GM12878 (cell line): ENCODE measurements at regions not wholly inside any gene's neighbourhood (a gene's known extent, or its start where the extent isn't known, plus 50 kb on each side); places are given as distances from the start of the nearest gene placed in this dataset.
A peak's percentile ranks its signal among the peaks of the same experiment; 100 is the strongest.

Source experiments
- ATAC-seq: fragments of 200-7000 bp; cut with Tn5 transposase; 3 replicates; pipeline ENCODE4 v1.9.1; 2020; ENCODE audit warnings: mild to moderate bottlenecking, moderate library complexity
- BruUV-seq: library from RNA; stranded (reverse); fragments of 400-500 nt; replicated peaks from 2 replicates; lab custom pipeline; 2021; lab: Mats Ljungman, UMichigan
- CTCF ChIA-PET: fragments of 300-600 bp; sonication (Branson Sonifier 250); formaldehyde crosslinking; extraction: SDS; loops from one replicate; lab custom pipeline; 2021; ENCODE audit warnings: inconsistent platforms; lab: Yijun Ruan, JAX
- POLR2A ChIA-PET: fragments of 350-600 bp; formaldehyde crosslinking; extraction: SDS; loops from one replicate; lab custom pipeline; 2021; ENCODE audit warnings: inconsistent platforms; lab: Charles Lee
- RAD21 ChIA-PET: fragments of 300-600 bp; sonication (Branson Sonifier 250); formaldehyde crosslinking; loops from one replicate; lab custom pipeline; 2023; ENCODE audit warnings: antibody characterized with exemption; ENCODE audit not compliant: unreplicated experiment; lab: Charles Lee
- SMC1A ChIA-PET: fragments of 300-600 bp; sonication (Branson Sonifier 250); formaldehyde crosslinking; loops from one replicate; lab custom pipeline; 2023; ENCODE audit not compliant: unreplicated experiment, uncharacterized antibody; lab: Charles Lee
- DNase-seq: peaks from one replicate; pipeline ENCODE4 v3.0.0-alpha.2; 2011; ENCODE audit warnings: low read depth, low spot score
- FAIRE-seq: peaks from 3 replicates; lab custom pipeline; 2011; peaks lifted over from hg19 to GRCh38; lab: Jason Lieb, UNC
- H2AFZ ChIP-seq: 2 replicates; pipeline ENCODE4 v1.6.0; 2011; ENCODE audit warnings: low read depth, low read length, control low read depth; ENCODE audit not compliant: control insufficient read depth
- H3K27ac ChIP-seq: 2 replicates; pipeline ENCODE4 v1.5.1; 2011; ENCODE audit warnings: control low read depth; ENCODE audit not compliant: control insufficient read depth, insufficient read depth
- H3K27me3 ChIP-seq, 2 experiments: replicated peaks in 1 of 2; 2 replicates each; pipeline versions ENCODE4 v1.6.0 to v1.6.1; 2011; ENCODE audit warnings: low read length in 1 of 2; ENCODE audit not compliant: control insufficient read depth in 2 of 2, insufficient read depth in 2 of 2
- H3K36me3 ChIP-seq, 2 experiments: 2 replicates each; pipeline ENCODE4 v1.5.1; 2011; ENCODE audit warnings: low read length in 1 of 2; ENCODE audit not compliant: control insufficient read depth in 2 of 2, insufficient read depth in 2 of 2
- H3K4me1 ChIP-seq: 2 replicates; pipeline ENCODE4 v1.6.1; 2011; ENCODE audit warnings: mild to moderate bottlenecking, low read length, moderate library complexity, mixed read lengths; ENCODE audit not compliant: control insufficient read depth, insufficient read depth
- H3K4me2 ChIP-seq: 2 replicates; pipeline ENCODE4 v1.6.0; 2011; ENCODE audit warnings: control low read depth; ENCODE audit not compliant: control insufficient read depth, insufficient read depth
- H3K4me3 ChIP-seq: fragments of 200-600 bp; sonication (generic); 2 replicates; pipeline ENCODE4 v1.5.1; 2016
- H3K79me2 ChIP-seq: 2 replicates; pipeline ENCODE4 v1.6.0; 2011; ENCODE audit warnings: low read length; ENCODE audit not compliant: control insufficient read depth, insufficient read depth
- H3K9ac ChIP-seq: 2 replicates; pipeline ENCODE4 v1.8.0; 2011; ENCODE audit warnings: low read length, control low read depth, mixed read lengths; ENCODE audit not compliant: control insufficient read depth, insufficient read depth
- H3K9me3 ChIP-seq: replicated peaks from 3 replicates; pipeline ENCODE4 v1.5.1; 2011; ENCODE audit warnings: mild to moderate bottlenecking, low read length; ENCODE audit not compliant: control insufficient read depth, insufficient read depth
- H4K20me1 ChIP-seq: 2 replicates; pipeline ENCODE4 v1.6.0; 2011; ENCODE audit not compliant: control insufficient read depth, insufficient read depth
- CREB1 ChIP-seq: IDR thresholded peaks from 2 replicates; pipeline ENCODE4 v1.6.1; 2012; ENCODE audit warnings: low read depth, mild to moderate bottlenecking, inconsistent platforms
- CREM ChIP-seq: IDR thresholded peaks from 2 replicates; pipeline ENCODE4 v1.6.1; 2014; ENCODE audit warnings: antibody characterized with exemption, low read depth
- IRF4 ChIP-seq: IDR thresholded peaks from 2 replicates; pipeline ENCODE4 v1.6.1; 2011; ENCODE audit warnings: low read depth, low read length
- IRF5 ChIP-seq: fragments of 450-650 bp; IDR thresholded peaks from 2 replicates; pipeline ENCODE4 v1.6.1; 2017; ENCODE audit warnings: borderline replicate concordance
- MEF2A ChIP-seq: IDR thresholded peaks from 2 replicates; pipeline ENCODE4 v1.6.1; 2011; ENCODE audit warnings: low read depth, mild to moderate bottlenecking, low read length, moderate library complexity; ENCODE audit not compliant: insufficient read depth
- MEF2B ChIP-seq: fragments of 450-650 bp; IDR thresholded peaks from 2 replicates; pipeline ENCODE4 v1.6.1; 2018; ENCODE audit warnings: mild to moderate bottlenecking, moderate library complexity; ENCODE audit not compliant: partially characterized antibody, poor library complexity, severe bottlenecking
- NFYB ChIP-seq: IDR thresholded peaks from 2 replicates; pipeline ENCODE4 v1.6.1; 2011; ENCODE audit warnings: low read depth, mild to moderate bottlenecking, low read length, improper control_type of control experiment, moderate library complexity; ENCODE audit not compliant: insufficient read depth
- SIN3A ChIP-seq: IDR thresholded peaks from 2 replicates; pipeline ENCODE4 v1.6.1; 2012; ENCODE audit warnings: low read depth, low read length, improper control_type of control experiment
- SMAD1 ChIP-seq: fragments of 450-650 bp; IDR thresholded peaks from 2 replicates; pipeline ENCODE4 v1.6.1; 2018; ENCODE audit warnings: mild to moderate bottlenecking, low read depth; ENCODE audit not compliant: partially characterized antibody
- SP1 ChIP-seq: IDR thresholded peaks from one replicate; pipeline ENCODE4 v1.6.1; 2011; ENCODE audit warnings: low read depth, low read length
- SPI1 ChIP-seq: IDR thresholded peaks from 2 replicates; pipeline ENCODE4 v1.6.1; 2011; ENCODE audit warnings: low read depth, mild to moderate bottlenecking, low read length, moderate library complexity, borderline replicate concordance; ENCODE audit not compliant: insufficient read depth
- SRF ChIP-seq, 2 experiments: IDR thresholded peaks; 2 replicates each; pipeline ENCODE4 v1.6.1; 2011; ENCODE audit warnings: low read depth in 2 of 2, low read length in 2 of 2, mild to moderate bottlenecking in 1 of 2, moderate library complexity in 1 of 2
- ZNF24 ChIP-seq: fragments of 450-650 bp; IDR thresholded peaks from 2 replicates; pipeline ENCODE4 v1.6.1; 2017; ENCODE audit warnings: antibody characterized with exemption, mild to moderate bottlenecking
- WGBS: methylation state at CpG from one replicate; pipeline ENCODE4 v1.1.6; 2016; ENCODE audit warnings: low lambda C conversion rate; ENCODE audit not compliant: insufficient replicate concordance, insufficient coverage; ENCODE audit errors: missing lambda C conversion rate; 5-methylcytosine and 5-hydroxymethylcytosine counted together
- in situ Hi-C: fragments of 300-500 bp; cut with MboI; formaldehyde crosslinking; loops from 9 replicates; pipeline ENCODE4 v1.14.3; 2018; ENCODE audit warnings: mixed read lengths
- intact Hi-C: fragments of 100-400 bp; cut with micrococcal nuclease; formaldehyde crosslinking; loops from one replicate; pipeline ENCODE4 v1.14.2; 2022; ENCODE audit not compliant: unreplicated experiment
- TF ChIP-seq, protein P1 (sequence below): fragments of 150-350 bp; IDR thresholded peaks from 2 replicates; pipeline ENCODE4 v1.6.1; 2016; ENCODE audit warnings: low read depth, low read length
- TF ChIP-seq, protein P2 (sequence below): IDR thresholded peaks from 2 replicates; pipeline ENCODE4 v1.6.1; 2012; ENCODE audit warnings: low read length, inconsistent platforms

DNA sequence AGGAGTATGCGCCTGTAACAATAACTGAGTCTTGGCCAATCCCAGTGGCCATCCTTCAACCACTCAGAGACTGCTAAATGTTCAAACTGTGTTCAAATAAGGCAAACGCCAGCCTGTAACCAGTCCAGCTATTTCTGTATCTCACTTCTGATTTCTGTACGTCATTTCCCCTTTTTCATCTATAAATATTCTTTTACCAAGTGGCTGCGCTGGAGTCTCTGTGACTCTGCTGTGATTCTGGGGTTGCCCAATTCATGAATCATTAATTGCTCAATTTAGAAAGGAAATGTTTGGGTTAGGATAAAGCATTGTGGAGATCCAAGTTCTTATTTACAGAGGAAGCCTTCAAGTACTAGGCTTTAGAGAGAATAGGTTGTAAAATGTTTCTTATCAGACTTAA, 89.8 kb upstream of the UST start:
- H3K4me3 ChIP-seq: no peak overlapping the region

More for the DNA sequence above, 89.8 kb upstream of the UST start:
- TF ChIP-seq CREB1 (0 out of 2 replicates have a peak, but pooled peaks have one; percentile 38), SRF (IDR thresholded peaks at IDR 0.05; ENCODE audit: low read depth in 2 of 2, low read length in 2 of 2) (peak in 1 of 2 experiments; percentile 47; a peak in 1 of 4 replicates), SIN3A (no peak), SMAD1 (no peak), IRF5 (no peak), NFYB (no peak), MEF2A (peak; percentile 88), SPI1 (peak; percentile 76), MEF2B (peak; percentile 52), ZNF24 (no peak), CREM (0 out of 2 replicates have a peak, but pooled peaks have one; percentile 14), SP1 (no peak), IRF4 (no peak)
- TF ChIP-seq, protein P1, sequence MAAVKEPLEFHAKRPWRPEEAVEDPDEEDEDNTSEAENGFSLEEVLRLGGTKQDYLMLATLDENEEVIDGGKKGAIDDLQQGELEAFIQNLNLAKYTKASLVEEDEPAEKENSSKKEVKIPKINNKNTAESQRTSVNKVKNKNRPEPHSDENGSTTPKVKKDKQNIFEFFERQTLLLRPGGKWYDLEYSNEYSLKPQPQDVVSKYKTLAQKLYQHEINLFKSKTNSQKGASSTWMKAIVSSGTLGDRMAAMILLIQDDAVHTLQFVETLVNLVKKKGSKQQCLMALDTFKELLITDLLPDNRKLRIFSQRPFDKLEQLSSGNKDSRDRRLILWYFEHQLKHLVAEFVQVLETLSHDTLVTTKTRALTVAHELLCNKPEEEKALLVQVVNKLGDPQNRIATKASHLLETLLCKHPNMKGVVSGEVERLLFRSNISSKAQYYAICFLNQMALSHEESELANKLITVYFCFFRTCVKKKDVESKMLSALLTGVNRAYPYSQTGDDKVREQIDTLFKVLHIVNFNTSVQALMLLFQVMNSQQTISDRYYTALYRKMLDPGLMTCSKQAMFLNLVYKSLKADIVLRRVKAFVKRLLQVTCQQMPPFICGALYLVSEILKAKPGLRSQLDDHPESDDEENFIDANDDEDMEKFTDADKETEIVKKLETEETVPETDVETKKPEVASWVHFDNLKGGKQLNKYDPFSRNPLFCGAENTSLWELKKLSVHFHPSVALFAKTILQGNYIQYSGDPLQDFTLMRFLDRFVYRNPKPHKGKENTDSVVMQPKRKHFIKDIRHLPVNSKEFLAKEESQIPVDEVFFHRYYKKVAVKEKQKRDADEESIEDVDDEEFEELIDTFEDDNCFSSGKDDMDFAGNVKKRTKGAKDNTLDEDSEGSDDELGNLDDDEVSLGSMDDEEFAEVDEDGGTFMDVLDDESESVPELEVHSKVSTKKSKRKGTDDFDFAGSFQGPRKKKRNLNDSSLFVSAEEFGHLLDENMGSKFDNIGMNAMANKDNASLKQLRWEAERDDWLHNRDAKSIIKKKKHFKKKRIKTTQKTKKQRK: no peak
- TF ChIP-seq, protein P2, sequence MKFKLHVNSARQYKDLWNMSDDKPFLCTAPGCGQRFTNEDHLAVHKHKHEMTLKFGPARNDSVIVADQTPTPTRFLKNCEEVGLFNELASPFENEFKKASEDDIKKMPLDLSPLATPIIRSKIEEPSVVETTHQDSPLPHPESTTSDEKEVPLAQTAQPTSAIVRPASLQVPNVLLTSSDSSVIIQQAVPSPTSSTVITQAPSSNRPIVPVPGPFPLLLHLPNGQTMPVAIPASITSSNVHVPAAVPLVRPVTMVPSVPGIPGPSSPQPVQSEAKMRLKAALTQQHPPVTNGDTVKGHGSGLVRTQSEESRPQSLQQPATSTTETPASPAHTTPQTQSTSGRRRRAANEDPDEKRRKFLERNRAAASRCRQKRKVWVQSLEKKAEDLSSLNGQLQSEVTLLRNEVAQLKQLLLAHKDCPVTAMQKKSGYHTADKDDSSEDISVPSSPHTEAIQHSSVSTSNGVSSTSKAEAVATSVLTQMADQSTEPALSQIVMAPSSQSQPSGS: peak; percentile 47; the same call in 1 of the 2 replicates
- Histone ChIP-seq H3K79me2 (no peaks in the 10 kb centered on the region), H3K9ac (no peak overlapping the region), H4K20me1 (no peaks in the 10 kb centered on the region), H3K36me3 (no peaks in the 10 kb centered on the region), H3K9me3 (peaks cover 9% of the 10 kb centered on the region), H2AFZ (no peak overlapping the region), H3K27ac (no peak overlapping the region), H3K4me1 (peaks cover 3% of the 10 kb centered on the region; the same call in 1 of the 2 replicates), H3K4me2 (no peak overlapping the region), H3K27me3 (no peaks in the 10 kb centered on the region)
- ChIA-PET SMC1A (no interaction called here), RAD21 (no interaction called here), CTCF (no interaction called here), POLR2A (interaction anchor here (1.1 kb wide), 1 partner anchor 15 kb away, joined by 3 read pairs; no protein-coding TSS in a partner anchor)
- FAIRE-seq: no peak
- intact Hi-C loops (no loop called here), in situ Hi-C loops (no loop called here)
- peak; percentile 61 for ATAC-seq
- 42% methylated on average over 4 of the region's 4 CpGs for WGBS
- BruUV-seq: no TSS peak
- DNase-seq: no peak
